Erythroblast (primary cell): ENCODE measurements at regions not wholly inside any gene's neighbourhood (a gene's known extent, or its start where the extent isn't known, plus 50 kb on each side); places are given as distances from the start of the nearest gene placed in this dataset.

ENCODE experiments used
- GATA1 ChIP-seq: IDR thresholded peaks from 2 replicates; pipeline ENCODE4 v1.6.1; 2011; ENCODE audit warnings: low read depth, mild to moderate bottlenecking, control low read depth, low read length, moderate library complexity
- POLR2A ChIP-seq: IDR thresholded peaks from 2 replicates; pipeline ENCODE4 v1.6.1; 2011; ENCODE audit warnings: mild to moderate bottlenecking, low read length

DNA sequence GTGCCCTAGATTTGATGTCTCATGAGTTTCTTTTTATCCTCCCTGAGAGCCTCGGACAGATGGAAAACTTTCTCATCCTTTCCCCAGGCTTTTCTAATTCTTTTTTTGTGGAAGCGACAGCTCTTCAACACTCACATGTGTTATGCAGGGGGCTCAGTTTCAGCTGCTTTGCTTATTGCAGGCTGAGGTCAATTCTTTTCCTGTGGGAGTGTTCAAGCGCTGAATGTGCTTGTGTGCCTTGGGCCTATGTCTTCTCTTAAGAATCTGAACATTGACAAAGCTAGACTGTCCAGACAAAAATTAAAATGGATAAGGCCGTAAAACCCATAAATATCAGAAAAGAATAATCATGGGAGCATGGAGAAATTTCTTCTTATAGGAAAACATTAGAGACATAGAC lies 125.2 kb upstream of the STEAP4 start:
- no peak for TF ChIP-seq POLR2A
- TF ChIP-seq GATA1, result no peak
